Stimulated activated CD4-positive, alpha-beta T cell treated with anti-CD3 and anti-CD28 coated beads, Interleukin-15, amount 100 ng/mL, for 24 hours (primary cell): ENCODE measurements at regions not wholly inside any gene's neighbourhood (a gene's known extent, or its start where the extent isn't known, plus 50 kb on each side); places are given as distances from the start of the nearest gene placed in this dataset.
"Not testable (repeated sequence)": the region's sequence is repeated elsewhere in the genome, so short reads cannot be mapped to it uniquely, and the experiment has no call there.

Experiments
- DNase-seq: peaks from one replicate; pipeline ENCODE4 v3.0.0-alpha.2; 2020

- DNase-seq, result not testable (repeated sequence)
Measured at GRCh38 chr21:9766890-9767591, 754.3 kb upstream of the TPTE start.

DNA sequence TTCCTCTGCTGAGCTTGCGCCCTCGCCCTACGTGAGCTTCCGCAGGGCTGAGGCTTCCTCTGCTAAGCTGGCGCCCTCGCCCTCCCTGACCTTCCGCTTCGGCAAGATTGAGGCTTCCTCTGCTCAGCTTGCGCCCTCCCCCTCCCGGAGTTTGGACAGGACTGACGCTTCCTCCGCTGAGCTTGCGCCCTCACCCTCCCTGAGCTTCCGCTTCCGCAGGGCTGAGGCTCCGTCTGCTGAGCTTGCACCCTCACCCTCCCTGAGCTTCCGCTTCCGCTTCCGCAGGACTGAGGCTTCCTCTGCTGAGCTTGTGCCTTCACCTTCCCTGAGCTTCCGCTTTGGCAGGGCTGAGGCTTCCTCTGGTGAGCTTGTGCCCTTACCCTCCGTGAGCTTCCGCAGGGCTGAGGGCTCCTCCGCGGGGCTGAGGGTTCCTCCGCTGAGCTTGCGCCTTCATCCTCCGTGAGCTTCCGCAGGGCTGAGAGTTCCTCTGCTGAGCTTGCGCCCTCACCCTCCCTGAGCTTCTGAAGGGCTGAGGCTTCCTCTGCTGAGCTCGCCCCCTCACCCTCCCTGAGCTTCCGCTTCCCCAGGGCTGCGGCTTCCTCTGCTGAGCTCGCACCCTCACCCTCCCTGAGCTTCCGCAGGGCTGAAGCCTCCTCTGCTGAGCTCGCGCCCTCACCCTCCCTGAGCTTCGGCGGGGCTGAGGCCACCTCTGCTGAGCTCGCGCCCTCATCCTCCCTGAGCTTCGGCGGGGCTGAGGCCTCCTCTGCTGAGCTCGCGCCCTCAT, 753.6 kb upstream of the TPTE start:
- DNase-seq, result no peak

- not testable (repeated sequence) for DNase-seq
Measured at GRCh38 chr21:9768376-9769130, 752.8 kb upstream of the TPTE start.

DNA sequence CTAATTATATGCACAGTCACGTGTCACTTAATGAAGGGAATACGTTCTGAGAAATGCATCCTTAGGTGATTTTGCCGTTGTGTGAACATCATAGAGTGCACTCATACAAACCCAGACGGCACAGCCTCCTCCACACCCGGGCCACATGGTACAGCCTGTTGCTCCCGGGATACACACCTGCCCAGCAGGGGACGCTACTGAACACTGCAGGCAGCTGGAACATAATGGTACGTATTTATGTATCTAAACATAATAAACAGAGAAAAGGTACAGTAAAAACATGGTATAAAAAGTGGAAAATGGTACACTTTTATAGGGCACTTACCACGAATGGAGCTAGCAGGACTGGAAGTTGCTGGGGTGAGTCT, 752.3 kb upstream of the TPTE start:
- not testable (repeated sequence) for DNase-seq

GRCh38 chr21:9769718-9770690, 751.4 kb upstream of the TPTE start:
- not testable (repeated sequence) for DNase-seq

DNA sequence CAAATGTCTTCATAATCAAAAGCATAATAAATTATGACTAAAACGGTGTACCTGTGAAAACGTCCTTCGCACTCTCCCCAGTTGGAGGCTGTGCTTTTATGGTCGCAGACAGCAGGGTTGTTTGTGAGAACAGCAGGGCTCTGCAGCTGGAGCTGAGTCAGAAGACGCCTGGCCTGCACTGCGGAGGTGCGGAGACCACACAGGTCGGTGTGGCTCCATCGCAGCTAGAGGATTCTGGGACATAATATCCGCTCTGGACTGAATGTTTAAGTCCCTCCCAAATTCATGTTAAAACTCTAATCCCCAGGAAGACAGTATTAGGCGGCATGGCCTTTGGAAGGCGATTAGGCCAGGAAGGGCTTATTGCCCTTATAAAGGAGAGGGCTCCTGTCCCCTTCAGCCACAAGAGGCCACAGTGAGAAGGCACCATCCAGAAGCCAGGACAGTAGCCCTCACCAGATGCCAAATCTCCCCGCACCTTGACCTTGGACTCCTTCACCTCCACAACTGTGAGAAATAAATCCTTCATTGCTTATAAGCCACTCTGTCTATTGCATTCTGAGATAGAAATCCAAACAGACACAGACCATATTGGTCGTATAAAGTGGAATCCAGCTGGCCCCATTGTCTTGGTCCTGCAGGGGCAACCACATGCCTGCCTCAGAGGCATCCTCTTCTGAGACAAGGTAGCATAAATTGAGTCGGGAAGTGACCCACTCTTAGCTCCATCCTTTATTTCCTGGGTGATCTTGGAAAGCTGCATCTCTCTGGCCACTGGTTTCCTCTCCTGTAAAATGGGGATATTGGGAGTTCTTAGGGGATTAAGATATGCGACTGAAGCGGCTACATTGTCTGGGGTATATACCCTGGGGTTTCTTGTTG, 749.7 kb upstream of the TPTE start:
- not testable (repeated sequence) for DNase-seq

GRCh38 chr21:9772348-9772672, 749.1 kb upstream of the TPTE start:
- no peak for DNase-seq

DNA sequence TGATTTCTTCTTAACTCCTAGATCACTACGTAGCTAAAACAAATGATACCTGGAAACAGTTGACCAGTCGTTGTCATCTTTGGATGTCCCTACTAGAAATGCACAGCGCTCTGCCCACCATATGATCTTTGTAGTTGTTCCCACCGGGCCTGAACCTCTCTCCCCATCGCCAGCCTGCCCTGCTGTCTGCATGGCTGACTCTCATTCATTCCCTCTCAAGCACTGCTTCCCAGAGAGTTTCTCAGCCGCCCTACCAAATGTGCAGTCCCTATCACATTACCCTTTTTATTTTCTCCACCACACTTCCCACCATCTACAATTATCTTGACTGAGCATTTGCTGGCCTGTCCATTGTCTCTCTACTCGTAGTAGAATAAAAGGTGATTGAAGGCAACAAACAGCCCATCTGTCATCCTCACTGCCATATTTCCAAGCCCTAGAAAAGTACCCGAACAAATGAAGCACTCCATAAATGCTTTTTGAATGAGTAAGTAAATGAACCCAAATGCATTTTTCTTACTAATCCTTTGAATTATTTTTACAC, 748.4 kb upstream of the TPTE start:
- not testable (repeated sequence) for DNase-seq

DNA sequence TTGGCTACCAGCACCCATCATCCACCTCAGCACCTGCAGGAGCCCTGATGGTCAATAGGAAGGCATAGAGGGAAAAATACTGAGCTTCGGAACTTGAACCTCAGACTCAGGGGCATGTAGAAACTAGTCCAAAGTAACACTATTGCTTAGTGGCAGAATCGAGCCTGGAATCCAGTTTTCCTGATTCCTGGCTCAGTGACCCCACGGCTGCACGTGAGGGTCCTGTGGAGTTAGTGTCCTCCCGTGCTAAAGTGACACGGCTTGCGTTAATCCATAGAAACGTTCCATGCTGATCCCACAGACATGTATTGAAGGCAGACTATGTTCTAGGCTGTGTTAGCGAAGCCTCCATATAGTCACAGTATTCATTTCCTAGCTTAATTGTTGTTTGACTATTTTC, 747.0 kb upstream of the TPTE start:
- no peak for DNase-seq

- not testable (repeated sequence) for DNase-seq
Measured at GRCh38 chr21:9774901-9775593, 746.3 kb upstream of the TPTE start.

- DNase-seq, result not testable (repeated sequence)
Measured at GRCh38 chr21:9775877-9776276, 745.5 kb upstream of the TPTE start.

GRCh38 chr21:9776286-9777020, 744.9 kb upstream of the TPTE start:
- DNase-seq, result not testable (repeated sequence)

- not testable (repeated sequence) for DNase-seq
Measured at GRCh38 chr21:9778541-9778940, 742.8 kb upstream of the TPTE start.

DNA sequence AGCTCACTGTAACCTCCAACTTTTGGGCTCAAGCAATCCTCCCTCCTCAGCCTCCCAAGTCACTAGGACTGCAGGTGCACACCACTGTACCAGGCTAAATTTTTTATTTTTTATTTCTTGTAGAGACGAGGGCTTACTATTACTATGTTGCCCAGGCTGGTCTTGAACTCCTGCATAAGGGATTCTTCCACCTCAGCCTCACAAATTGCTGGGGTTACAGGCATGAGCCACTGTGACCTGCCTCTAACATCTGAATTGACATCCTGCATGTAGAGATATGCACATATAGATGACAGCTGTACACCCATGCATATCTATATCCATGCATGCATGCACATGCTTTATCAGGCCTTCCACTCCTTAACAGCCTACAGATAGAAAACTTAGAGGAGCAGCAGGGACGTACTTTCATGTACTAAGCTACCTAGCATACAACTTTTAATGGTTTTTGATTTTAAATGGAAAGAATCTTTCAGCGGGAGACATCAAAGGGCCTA, 740.9 kb upstream of the TPTE start:
- no peak for DNase-seq

- not testable (repeated sequence) for DNase-seq
Measured at GRCh38 chr21:9783587-9783986, 737.8 kb upstream of the TPTE start.

DNA sequence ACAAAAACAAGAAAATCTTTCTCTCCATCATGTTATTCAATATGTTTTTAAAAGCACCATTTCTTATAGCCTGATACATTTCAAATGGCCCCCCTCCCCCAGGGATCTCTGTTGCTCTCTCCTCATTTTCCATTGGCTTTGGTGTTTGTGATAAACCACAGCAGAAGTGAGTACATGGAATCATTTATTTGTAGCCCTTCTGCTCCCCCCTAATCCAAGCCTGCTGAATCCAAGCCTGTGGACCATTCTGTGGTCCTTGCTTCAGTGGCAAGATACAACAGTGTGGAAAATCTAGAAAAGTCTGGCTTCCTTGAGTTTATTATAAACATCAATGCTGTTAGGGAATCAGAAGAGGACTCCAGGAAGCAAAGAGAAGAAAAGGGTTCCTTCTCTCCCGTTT, 737.2 kb upstream of the TPTE start:
- not testable (repeated sequence) for DNase-seq

DNA sequence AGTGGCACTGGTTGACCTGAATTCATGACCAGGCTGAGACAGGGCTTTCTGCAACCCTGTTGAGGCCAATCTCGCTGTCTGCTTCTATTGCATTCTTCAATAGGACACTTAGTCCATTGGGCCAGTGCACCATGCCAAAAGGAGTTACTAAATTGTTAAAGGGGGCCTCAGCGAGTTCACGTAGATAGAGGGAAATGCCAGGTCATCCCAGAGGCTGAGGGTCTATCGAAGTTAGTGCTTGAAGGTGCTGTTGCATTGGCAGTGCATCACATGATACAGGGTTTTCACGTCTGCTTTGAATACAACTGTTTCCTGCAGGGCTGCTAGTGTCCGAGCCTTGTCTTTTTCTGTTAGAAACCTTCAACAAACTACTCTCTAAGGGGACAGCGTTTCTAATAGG, 735.3 kb upstream of the TPTE start:
- not testable (repeated sequence) for DNase-seq

DNA sequence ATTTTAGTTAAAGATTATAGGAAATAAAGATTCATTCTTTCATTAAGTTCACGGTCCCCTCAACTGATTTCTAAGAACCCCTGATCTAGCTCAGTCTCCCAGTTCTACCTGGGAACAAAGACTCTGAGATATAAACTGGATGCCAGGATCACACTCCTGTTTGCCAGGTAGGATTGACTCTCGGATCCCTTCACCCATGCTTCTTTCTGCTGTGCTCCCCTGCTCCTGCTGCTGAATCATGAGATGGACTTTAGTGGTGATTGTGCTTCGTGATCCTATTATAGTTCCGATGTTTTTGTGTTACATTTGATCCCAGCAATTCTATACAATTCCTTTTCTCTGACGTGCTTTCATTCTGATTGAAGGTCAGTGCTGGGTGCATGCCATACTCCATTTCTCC, 733.1 kb upstream of the TPTE start:
- DNase-seq, result not testable (repeated sequence)

- DNase-seq, result not testable (repeated sequence)
Measured at GRCh38 chr21:9790354-9790753, 731.0 kb upstream of the TPTE start.

- DNase-seq, result not testable (repeated sequence)
Measured at GRCh38 chr21:9791453-9791852, 729.9 kb upstream of the TPTE start.
